Spinal cord (tissue), 10 donors: ENCODE measurements at regions not wholly inside any gene's neighbourhood (a gene's known extent, or its start where the extent isn't known, plus 50 kb on each side); places are given as distances from the start of the nearest gene placed in this dataset. TPM values are rescaled to one million over a fixed set of nuclear protein-coding genes. Genes with fewer than 3 reads are reported as not detected.

Source experiments
- DNase-seq, 6 donors: peaks; one replicate each; pipeline versions ENCODE4 v3.0.0 to v3.0.0-alpha.2; 2013 to 2015; ENCODE audit warnings: low spot score in 6 of 6, low read depth in 4 of 6
- H3K27ac ChIP-seq: one replicate; pipeline ENCODE4 v1.5.1; 2013; ENCODE audit warnings: low read depth, low read length, control low read depth
- H3K27me3 ChIP-seq: one replicate; pipeline ENCODE4 v1.6.1; 2013; ENCODE audit warnings: low read length; ENCODE audit not compliant: control insufficient read depth, insufficient read depth
- H3K36me3 ChIP-seq: one replicate; pipeline ENCODE4 v1.6.1; 2013; ENCODE audit warnings: low read length; ENCODE audit not compliant: control insufficient read depth, insufficient read depth
- H3K4me1 ChIP-seq: one replicate; pipeline ENCODE4 v1.6.1; 2013; ENCODE audit warnings: low read length; ENCODE audit not compliant: control insufficient read depth, insufficient read depth
- H3K4me3 ChIP-seq: one replicate; pipeline ENCODE4 v1.5.1; 2013; ENCODE audit warnings: low read depth, low read length, control low read depth
- H3K9me3 ChIP-seq: one replicate; pipeline ENCODE4 v1.6.1; 2013; ENCODE audit warnings: low read length; ENCODE audit not compliant: control insufficient read depth, insufficient read depth
- WGBS: methylation state at CpG from one replicate; pipeline ENCODE4 v1.1.5; 2013; ENCODE audit warnings: missing lambda C conversion rate; ENCODE audit not compliant: insufficient coverage; 5-methylcytosine and 5-hydroxymethylcytosine counted together
- small RNA-seq: library from RNA; depleted of rRNA; stranded (forward); fragments of <200 nt; gene quantifications from one replicate; pipeline ENCODE3, GENCODE V24; 2014; ENCODE audit warnings: low replicate concordance
- donor health status: healthy.

GRCh38 chr15:70150405-70150747, 52.7 kb upstream of the TLE3 start:
- Histone ChIP-seq H3K27me3 (peaks cover 2% of the 10 kb centered on the region), H3K36me3 (no peaks in the 10 kb centered on the region), H3K4me3 (no peak overlapping the region)

GRCh38 chr15:70149667-70150404, 52.1 kb upstream of the TLE3 start:
- WGBS: 83% methylated on average over 2 of the region's 4 CpGs
- no peak overlapping the region for H3K4me3 ChIP-seq
- no peaks in the 10 kb centered on the region for H3K36me3 ChIP-seq
- H3K27ac ChIP-seq: no peak overlapping the region
- no peaks in the 10 kb centered on the region for H3K9me3 ChIP-seq
- H3K27me3 ChIP-seq: no peaks in the 10 kb centered on the region
- DNase-seq: peak in 1 of 6 donors; percentile 37
- H3K4me1 ChIP-seq: peaks cover 29% of the 10 kb centered on the region

More at GRCh38 chr15:70150405-70150747, 52.7 kb upstream of the TLE3 start:
- no peak for DNase-seq
- Histone ChIP-seq H3K4me1 (peaks cover 35% of the 10 kb centered on the region), H3K27ac (no peak overlapping the region), H3K9me3 (no peaks in the 10 kb centered on the region)

DNA sequence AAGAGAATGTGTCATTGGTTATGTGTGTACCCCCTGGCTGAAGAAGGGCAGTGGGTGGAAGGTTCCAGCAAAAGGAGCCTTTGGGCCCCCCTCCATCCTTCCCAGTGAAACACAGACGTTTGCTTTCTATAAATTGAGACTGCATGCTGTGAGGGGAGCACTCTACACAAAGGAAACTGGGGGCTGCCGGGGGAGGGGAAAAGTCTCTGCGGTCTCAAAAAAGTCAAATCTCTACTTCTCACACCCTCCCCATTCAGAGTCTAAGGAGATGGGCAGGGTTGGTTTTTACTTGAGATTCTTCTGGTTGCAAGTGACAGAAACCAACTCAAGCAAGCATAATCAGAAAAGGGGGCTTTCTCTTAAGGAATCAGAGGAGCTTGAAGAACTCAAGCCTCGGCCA, 50.1 kb upstream of the TLE3 start:
- Histone ChIP-seq H3K4me3 (no peak overlapping the region), H3K4me1 (peaks cover 23% of the 10 kb centered on the region), H3K27me3 (peaks cover 5% of the 10 kb centered on the region), H3K27ac (no peak overlapping the region), H3K9me3 (no peaks in the 10 kb centered on the region), H3K36me3 (no peaks in the 10 kb centered on the region)
- no peak for DNase-seq
- 75% methylated on average over 1 of the region's 4 CpGs for WGBS

Small RNA genes lying in the stretch of these regions (small RNA-seq; reads per million reads assigned to genes)
- gene RNU6-745P: not detected
